Upper lobe of left lung (tissue), 6 donors: ENCODE measurements at regions not wholly inside any gene's neighbourhood (a gene's known extent, or its start where the extent isn't known, plus 50 kb on each side); places are given as distances from the start of the nearest gene placed in this dataset.

Source experiments
- ATAC-seq, 2 donors: fragments of 200-7000 bp; cut with Tn5 transposase; one replicate each; pipeline ENCODE4 v1.9.1; 2022; ENCODE audit warnings: mild to moderate bottlenecking in 2 of 2, moderate library complexity in 2 of 2; ENCODE audit not compliant: low FRiP score in 2 of 2
- DNase-seq, 2 donors: peaks; one replicate each; pipeline ENCODE4 v3.0.0-alpha.2; 2019 to 2020
- H3K27ac ChIP-seq, 4 donors: fragments of 200-600 bp; sonication (generic); one replicate each; pipeline ENCODE4 v1.5.1; 2016 to 2019
- H3K27me3 ChIP-seq, 4 donors: fragments of 200-600 bp; sonication (generic); one replicate each; pipeline ENCODE4 v1.5.1; 2017 to 2019
- H3K36me3 ChIP-seq, 4 donors: fragments of 200-600 bp; sonication (generic); one replicate each; pipeline ENCODE4 v1.5.1; 2016 to 2019
- H3K4me1 ChIP-seq, 4 donors: fragments of 200-600 bp; sonication (generic); one replicate each; pipeline ENCODE4 v1.5.1; 2018 to 2019
- H3K4me3 ChIP-seq, 4 donors: fragments of 200-600 bp; sonication (generic); one replicate each; pipeline ENCODE4 v1.5.1; 2017 to 2019; ENCODE audit warnings: mild to moderate bottlenecking in 2 of 4, moderate library complexity in 1 of 4
- H3K9me3 ChIP-seq, 4 donors: fragments of 200-600 bp; sonication (generic); one replicate each; pipeline ENCODE4 v1.5.1; 2018 to 2019
- CTCF ChIP-seq, 6 experiments: fragments of 450-650 bp in 4 of 6; fragments of 200-600 bp in 2 of 6; sonication (generic) in 2 of 6; IDR thresholded peaks; one replicate each; pipeline ENCODE4 v1.5.1; 2016 to 2019; ENCODE audit warnings: antibody characterized with exemption in 6 of 6
- EP300 ChIP-seq, 4 donors: sonication (generic); formaldehyde crosslinking; IDR thresholded peaks; one replicate each; pipeline ENCODE4 v1.5.1; 2017; ENCODE audit warnings: antibody characterized with exemption in 4 of 4, control low read depth in 2 of 4
- POLR2A ChIP-seq, 4 donors: fragments of 450-650 bp; IDR thresholded peaks; one replicate each; pipeline ENCODE4 v1.5.1; 2016 to 2017; ENCODE audit warnings: antibody characterized with exemption in 4 of 4, mild to moderate bottlenecking in 2 of 4
- POLR2AphosphoS5 ChIP-seq, 2 donors: sonication (generic); formaldehyde crosslinking; IDR thresholded peaks; one replicate each; pipeline ENCODE4 v1.5.1; 2017; ENCODE audit warnings: antibody characterized with exemption in 2 of 2
- WGBS, 2 donors: methylation state at CpG; one replicate each; pipeline ENCODE4 v1.1.5; 2017 to 2018; 5-methylcytosine and 5-hydroxymethylcytosine counted together
- donor health status: DM: no; HTN: no; CAD: no; lungs with moderate emphysema.
- donor health status: DM: no; HTN: yes; CAD: no; lungs with severe emphysema.

DNA sequence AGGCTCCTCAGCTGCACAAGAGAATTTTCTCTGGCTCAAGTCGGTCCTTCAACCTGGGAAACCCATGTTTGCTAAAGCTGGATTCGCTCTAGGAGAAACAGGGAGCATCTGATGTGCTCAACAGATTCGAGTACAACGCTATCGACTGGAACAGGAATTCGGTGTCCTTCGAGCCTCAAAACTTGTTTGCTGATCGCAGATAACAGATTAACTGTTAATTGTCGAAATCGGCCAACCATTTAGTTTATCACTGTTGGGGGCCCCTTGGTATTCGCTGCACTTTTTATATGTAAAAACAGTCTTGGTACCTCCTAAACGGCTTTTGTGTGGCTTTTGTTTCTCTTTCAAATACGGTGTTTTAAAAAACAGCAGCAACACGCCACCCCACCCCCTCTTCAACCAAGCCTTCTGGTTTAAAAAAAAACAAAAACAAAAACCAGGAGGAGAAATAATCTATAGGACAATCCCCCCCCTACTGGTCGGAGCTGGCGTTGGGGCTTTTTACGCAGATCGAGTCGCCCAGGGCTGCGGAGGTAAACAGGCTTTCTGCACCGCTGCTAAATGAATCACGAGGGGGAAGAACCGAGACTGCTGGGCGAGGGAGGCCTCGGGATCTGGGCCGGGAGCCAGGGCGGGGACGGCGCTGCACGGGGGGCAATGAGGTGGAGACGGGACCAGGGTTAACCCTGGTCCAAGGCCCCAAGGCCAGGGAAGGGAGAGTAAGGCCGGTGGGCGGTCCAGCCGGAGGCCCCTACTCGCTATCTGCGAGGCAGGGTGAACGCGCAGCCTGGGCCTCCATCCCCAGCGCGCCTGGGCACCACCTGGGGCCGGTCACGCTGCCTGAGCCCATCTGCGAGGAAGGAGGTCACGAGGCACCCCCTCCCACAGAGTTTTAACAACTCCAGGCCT is 71.7 kb upstream of the BCOR start:
- Histone ChIP-seq H3K36me3 (no peaks in the 10 kb centered on the region), H3K27me3 (peaks cover 0 to 33% (median 0%) of the 10 kb centered on the region in 4 donors), H3K4me1 (peaks cover 18 to 81% (median 30%) of the 10 kb centered on the region in 4 donors), H3K4me3 (no peak overlapping the region), H3K27ac (peak overlapping the region in 2 of 4 donors; percentile 49 to 54), H3K9me3 (no peaks in the 10 kb centered on the region)
- TF ChIP-seq POLR2A (IDR thresholded peaks at IDR 0.05), result peak in 1 of 4 donors; percentile 20
- no peak for TF ChIP-seq EP300 (IDR thresholded peaks at IDR 0.05)
- no peak for TF ChIP-seq POLR2AphosphoS5 (IDR thresholded peaks at IDR 0.05)
- TF ChIP-seq CTCF (IDR thresholded peaks at IDR 0.05), result peak in 5 of 6 experiments; percentile 19 to 33 (median 30)
- WGBS, 2 donors, result 18 to 30% methylated on average over 18 to 37 of the region's 44 CpGs
- DNase-seq, result peak; percentile 61 to 83
- no peak for ATAC-seq

- Histone ChIP-seq H3K27me3 (peaks cover 0 to 24% (median 0%) of the 10 kb centered on the region in 4 donors), H3K27ac (no peak overlapping the region), H3K4me1 (peaks cover 14 to 73% (median 25%) of the 10 kb centered on the region in 4 donors), H3K4me3 (peak overlapping the region in 1 of 4 donors; percentile 43), H3K9me3 (no peaks in the 10 kb centered on the region), H3K36me3 (no peaks in the 10 kb centered on the region)
- DNase-seq (peak in 1 of 2 donors; percentile 52), ATAC-seq (no peak)
- 50 to 100% methylated on average over 6 to 38 of the region's 39 CpGs for WGBS, 2 donors
- TF ChIP-seq EP300 (IDR thresholded peaks at IDR 0.05) (no peak), CTCF (IDR thresholded peaks at IDR 0.05) (no peak), POLR2AphosphoS5 (IDR thresholded peaks at IDR 0.05) (no peak), POLR2A (IDR thresholded peaks at IDR 0.05) (no peak)
Measured at GRCh38 chrX:40168480-40169011, 70.8 kb upstream of the BCOR start.

- Histone ChIP-seq H3K36me3 (no peaks in the 10 kb centered on the region), H3K4me1 (peaks cover 8 to 67% (median 20%) of the 10 kb centered on the region in 4 donors), H3K27me3 (peaks cover 0 to 23% (median 0%) of the 10 kb centered on the region in 4 donors), H3K4me3 (peak overlapping the region in 3 of 4 donors; percentile 25 to 43 (median 41)), H3K9me3 (no peaks in the 10 kb centered on the region), H3K27ac (no peak overlapping the region)
- TF ChIP-seq EP300 (IDR thresholded peaks at IDR 0.05), result no peak
- no peak for TF ChIP-seq CTCF (IDR thresholded peaks at IDR 0.05)
- TF ChIP-seq POLR2A (IDR thresholded peaks at IDR 0.05), result no peak
- no peak for TF ChIP-seq POLR2AphosphoS5 (IDR thresholded peaks at IDR 0.05)
- ATAC-seq (no peak), DNase-seq (peak in 1 of 2 donors; percentile 82)
- WGBS, 2 donors, result 0 to 13% methylated on average over 13 to 46 of the region's 46 CpGs
Measured at GRCh38 chrX:40167850-40168479, 70.2 kb upstream of the BCOR start.

DNA sequence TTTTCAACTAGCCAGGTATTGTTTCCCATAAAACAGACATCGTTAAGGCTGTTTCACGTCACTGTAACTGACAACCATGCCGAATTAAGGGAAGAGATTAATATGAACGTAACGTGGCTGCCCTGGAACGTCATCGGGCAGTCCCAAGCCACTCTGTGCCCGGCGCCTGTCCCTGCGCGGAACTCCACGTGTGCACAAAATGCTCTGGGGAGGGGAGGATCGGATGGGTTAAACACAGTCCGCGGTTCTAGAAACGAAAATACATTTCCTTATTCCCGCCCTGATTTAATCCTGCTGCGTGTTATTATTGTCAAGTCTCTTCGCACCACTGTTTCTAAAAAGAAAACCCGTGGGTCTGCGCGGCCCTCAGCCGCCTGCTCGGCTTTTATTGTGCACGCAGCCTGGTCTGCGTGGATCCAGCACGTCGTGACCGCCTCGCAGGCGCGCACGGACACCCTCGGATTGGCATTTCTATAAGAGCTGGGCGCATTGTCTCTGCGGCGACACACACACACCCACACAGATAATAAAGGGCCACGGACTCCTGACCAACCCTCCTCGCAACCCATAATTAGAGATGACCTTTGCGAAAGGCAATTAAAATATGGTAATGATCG is 69.6 kb upstream of the BCOR start:
- Histone ChIP-seq H3K27me3 (peaks cover 0 to 19% (median 0%) of the 10 kb centered on the region in 4 donors), H3K27ac (no peak overlapping the region), H3K36me3 (no peaks in the 10 kb centered on the region), H3K4me3 (peak overlapping the region in 3 of 4 donors; percentile 25 to 43 (median 41)), H3K9me3 (no peaks in the 10 kb centered on the region), H3K4me1 (peaks cover 4 to 60% (median 15%) of the 10 kb centered on the region in 4 donors)
- WGBS, 2 donors, result 21 to 45% methylated on average over 8 to 40 of the region's 41 CpGs
- DNase-seq, result peak in 1 of 2 donors; percentile 58
- peak in 1 of 2 donors; percentile 33 for ATAC-seq
- no peak for TF ChIP-seq POLR2A (IDR thresholded peaks at IDR 0.05)
- no peak for TF ChIP-seq EP300 (IDR thresholded peaks at IDR 0.05)
- no peak for TF ChIP-seq CTCF (IDR thresholded peaks at IDR 0.05)
- no peak for TF ChIP-seq POLR2AphosphoS5 (IDR thresholded peaks at IDR 0.05)
